ENCODE measurements at regions not wholly inside any gene's neighbourhood (a gene's known extent, or its start where the extent isn't known, plus 50 kb on each side); places are given as distances from the start of the nearest gene placed in this dataset.
"Not testable (repeated sequence)": the region's sequence is repeated elsewhere in the genome, so short reads cannot be mapped to it uniquely, and the experiment has no call there.

DNA sequence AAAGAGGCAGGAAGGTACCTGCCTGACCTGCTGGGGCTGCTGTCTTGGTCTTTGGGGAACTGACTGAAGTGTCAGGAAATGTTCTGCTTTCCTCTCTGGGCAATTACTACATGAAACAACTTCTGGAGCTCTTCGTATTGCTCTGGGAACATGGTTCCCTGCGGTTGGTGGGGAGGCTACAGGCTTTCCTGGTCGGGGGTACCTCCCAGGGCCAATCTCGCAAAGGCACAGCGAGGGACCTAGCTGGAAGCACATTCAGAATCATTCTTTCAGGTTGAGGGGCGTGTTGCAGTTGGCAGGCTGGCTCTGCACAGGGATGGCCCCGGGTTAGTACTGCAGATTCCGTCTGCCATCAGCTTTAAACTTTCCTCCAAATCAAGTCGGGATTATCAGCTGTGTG, 88.9 kb upstream of the RANBP3L start:
- no peak for DNase-seq (ENCODE audit: low read depth)

DNA sequence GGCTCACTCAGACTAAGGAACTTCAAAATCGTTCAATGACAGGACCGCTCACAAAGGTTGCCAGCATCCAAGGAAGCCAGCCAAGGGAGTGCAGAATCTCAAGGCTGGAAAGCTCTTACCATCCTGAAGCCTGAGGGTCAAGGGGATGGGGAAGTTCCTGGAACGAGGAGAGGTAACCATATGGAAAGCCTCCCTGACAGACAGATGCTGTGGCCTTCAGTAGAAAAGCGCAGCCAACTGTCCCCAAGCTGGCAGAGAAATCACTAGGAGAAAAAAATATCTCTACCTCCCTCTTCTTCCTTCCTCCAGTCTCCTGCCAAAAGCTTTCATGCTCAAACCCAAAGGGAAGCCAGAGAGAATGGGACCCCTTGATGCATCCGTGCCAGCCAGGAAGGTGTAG, 90.5 kb upstream of the RANBP3L start:
- no peak for DNase-seq (ENCODE audit: low read depth)

DNA sequence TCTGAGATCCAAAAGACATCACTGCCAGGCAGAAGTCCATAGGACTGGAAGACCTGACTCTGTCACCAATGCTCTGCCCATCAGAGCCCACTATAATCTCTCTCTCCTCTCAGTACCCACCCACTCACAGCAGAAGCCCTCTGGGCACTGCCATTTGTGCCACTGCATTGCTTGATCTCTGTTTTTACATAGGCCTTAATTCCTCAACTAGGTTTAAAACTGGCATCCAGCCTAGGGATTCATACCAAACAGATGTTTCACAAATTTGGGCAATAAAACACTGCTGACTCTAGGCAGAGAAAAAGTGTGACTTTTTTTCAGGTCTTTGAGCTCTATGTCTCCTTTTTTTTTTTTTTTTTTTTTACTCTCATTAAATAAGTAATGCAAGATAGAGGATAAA, 91.1 kb upstream of the RANBP3L start:
- DNase-seq (ENCODE audit: low read depth): no peak

DNA sequence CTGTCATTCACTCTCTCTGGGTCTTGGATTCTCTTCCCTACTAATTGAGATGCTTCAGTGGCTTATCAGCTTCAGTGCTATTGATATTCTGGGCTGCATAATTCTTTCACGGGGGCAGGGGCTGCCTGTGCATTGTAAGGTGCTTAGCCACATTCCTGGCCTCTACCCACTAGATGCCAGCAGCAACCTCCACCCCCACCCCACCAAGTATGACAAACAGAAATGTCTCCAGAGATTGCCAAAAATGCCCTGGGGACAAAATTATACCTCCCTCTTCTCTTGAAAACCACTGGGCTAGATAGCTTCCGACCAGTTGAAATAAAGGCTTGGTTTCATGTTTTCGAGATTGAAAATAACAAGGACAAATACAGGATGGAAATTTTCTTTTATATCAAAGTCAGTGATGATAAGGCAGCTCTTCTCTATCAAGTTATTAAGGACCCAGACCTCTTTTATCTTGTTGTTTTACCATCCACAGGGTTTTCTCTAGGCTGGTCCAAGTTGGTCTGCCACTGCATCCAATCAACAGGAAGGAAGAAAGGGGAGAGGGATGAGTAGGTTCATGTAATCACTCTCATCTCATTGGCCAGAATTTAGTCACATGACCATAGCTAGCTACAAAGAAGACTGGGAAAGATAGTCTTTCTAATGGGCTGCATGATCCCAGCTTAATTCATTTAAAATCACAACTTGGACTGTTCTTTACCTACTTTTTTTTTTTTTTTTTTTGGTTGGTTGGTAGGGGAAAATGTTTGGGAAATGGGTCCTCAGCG, 92.1 kb upstream of the RANBP3L start:
- no peak for DNase-seq (ENCODE audit: low read depth)

DNA sequence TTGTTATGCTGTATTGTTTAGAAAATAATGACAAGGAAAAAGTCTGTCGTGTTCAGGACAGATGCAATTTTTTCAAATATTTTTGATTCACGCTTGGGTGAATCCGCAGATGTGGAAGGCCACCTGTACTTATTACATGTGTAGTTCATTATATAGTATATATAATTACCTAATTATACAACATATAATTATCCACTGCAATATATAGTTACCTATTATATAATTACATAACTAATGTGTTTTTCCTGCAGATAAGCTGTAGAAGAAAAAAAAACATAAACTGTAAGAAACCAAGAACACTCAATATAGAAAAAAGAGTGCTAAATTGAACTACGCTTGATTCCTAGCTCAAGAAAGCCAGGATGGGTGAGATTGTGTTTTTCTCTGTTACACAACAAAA, 93.6 kb upstream of the RANBP3L start:
- no peak for DNase-seq (ENCODE audit: low read depth)

DNA sequence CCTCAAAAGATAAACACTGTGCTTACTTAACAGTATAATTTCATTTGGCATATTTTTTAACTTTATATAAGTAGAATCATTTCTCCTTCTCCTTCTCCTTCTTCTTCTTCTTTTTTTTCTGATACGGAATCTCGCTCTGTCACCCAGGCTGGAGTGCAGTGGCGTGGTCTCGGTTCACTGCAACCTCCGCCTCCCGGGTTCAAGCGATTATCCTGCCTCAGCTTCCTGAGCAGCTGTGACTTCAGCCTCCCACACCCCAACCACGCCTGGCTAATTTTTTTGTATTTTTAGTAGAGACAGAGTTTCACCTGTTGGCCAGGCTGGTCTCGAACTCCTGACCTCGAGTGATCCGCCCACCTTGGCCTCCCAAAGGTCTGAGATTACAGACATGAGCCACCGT, 94.2 kb upstream of the RANBP3L start:
- not testable (repeated sequence) for DNase-seq (ENCODE audit: low read depth)

DNA sequence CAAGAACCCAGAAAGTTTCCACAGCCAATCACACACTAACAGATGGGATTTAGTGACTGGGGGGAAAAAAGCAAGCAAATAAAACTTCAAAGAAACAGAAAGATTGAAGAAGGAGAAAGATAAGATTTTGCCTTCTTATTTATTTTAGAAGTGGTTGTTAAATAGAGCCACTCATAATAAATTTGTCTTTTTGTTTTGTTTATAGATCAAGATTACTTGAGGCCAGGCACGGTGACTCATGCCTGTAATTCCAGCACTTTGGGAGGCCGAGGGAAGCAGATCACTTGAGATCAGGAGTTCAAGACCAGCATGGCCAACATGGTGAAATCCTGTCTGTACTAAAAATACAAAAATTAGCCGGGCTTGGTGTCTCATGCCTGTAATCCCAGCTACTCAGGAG, 94.9 kb upstream of the RANBP3L start:
- no peak for DNase-seq (ENCODE audit: low read depth)

DNA sequence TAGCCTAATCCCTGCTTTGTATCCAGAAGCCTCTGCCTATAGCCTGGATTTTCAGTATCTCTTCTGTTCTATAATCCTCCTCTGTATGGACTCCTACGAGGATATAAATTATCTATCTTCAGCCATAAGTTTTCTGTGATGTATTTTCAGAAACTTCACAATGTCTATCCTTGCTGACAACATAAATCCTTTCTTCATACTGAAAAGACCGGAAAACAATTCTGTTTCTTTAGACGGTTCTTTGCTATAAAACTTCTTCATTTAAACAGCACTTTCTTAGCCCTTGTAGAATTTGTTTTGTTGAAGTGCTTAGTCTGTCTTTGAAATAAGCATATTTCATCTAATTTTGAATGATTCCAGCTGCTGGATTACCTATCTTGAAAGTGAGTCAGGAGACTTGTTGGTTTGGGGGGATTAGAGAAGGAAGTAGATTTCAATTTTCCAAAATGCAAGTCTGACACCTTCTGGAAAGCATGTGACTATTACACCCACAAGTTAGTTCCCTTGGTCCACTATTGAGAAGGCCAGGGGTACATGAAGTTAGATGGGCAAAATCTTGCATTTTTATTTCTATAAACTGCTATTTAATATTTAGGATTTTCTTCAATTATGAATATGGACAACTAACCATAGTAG, 96.3 kb upstream of the RANBP3L start:
- no peak for DNase-seq (ENCODE audit: low read depth)

DNA sequence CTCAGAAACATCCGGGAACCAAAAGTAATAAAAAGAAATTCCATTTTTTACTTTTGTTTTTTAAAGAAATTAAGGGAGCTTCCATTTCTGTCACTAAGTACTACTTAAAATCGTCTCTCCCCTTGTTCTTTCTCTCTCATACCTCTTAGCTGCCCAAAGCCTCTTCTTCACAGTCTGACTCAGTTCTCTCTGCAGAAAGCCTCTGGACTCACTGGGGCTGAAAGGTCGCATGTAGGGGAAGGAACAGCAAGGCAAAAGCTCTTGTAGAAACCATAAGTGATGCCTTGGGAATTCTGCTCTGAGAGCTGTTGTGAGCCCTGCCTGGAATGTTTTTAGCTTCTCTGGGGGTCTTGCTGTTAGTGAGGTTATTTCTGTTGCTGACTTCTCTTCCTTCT, 100.8 kb upstream of the RANBP3L start:
- no peak for DNase-seq (ENCODE audit: low read depth)

DNA sequence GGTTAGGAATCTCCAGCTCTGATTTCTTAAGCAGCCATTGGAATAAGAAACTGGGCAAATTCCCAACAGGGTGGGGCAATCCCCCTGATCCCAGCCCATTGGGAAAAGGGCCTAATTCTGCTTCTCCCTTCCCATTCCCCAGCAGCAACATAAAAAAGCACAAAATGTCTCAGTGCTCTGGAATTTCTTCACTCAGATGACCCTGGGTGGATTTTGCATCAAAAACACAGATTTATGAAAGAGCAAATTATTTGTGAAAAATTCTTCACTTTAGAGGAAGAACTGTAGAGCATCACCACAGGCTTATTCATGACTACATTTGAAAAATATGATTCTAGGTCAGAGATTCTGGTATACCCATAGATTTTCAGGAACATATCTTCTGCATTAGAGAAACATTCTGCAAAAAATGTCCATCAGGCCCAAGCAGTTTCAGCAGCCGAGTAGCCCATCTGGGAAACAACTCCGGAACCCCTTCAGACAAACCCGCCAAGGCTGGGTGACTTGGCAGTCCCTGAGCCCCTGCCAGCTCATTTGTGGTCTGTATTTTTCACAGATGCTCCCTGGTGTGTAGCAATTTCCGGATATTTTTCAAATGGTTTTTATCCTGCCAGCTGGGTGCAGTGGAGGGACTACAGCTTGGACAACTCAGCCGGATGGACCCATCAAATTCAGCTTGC, 102.1 kb upstream of the RANBP3L start:
- no peak for DNase-seq (ENCODE audit: low read depth)

DNA sequence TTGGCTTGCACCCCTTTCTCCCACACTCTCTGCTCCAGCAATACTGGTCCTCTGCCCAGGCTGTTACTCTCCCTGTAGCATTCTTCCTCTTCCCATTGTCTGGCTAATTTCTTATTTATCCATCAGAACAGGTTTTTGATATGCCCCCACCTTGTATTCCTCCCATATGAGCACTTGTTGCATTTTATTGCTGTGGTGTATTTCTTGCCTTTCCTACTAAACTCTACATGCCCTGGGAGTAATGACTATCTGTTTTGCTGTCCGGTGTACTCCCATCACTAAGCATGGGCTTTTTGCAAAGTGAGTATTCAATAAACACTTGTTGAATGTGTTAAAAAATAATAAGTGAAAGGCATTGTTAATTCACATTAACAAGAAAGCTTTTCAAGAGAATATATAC, 104.3 kb upstream of the RANBP3L start:
- DNase-seq (ENCODE audit: low read depth): no peak

DNA sequence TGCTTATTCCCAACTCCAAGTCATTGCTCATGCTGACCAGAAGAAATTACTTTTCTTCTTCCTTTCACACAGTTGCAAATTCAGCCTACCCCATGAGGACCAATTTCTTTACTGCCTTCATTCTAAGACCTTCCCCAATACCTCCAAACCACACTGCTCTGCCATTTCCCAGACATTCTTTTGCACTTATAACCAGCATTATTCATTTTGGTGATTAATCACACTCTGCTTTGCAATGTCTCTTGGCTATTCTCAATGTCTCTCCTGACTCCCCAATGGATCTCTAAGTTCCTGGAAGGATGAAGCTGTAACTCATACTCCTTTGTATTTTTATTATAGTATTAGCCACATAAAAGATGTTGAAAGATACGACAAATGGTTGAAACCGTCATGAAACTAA, 105.7 kb upstream of the RANBP3L start:
- no peak for DNase-seq (ENCODE audit: low read depth)

DNA sequence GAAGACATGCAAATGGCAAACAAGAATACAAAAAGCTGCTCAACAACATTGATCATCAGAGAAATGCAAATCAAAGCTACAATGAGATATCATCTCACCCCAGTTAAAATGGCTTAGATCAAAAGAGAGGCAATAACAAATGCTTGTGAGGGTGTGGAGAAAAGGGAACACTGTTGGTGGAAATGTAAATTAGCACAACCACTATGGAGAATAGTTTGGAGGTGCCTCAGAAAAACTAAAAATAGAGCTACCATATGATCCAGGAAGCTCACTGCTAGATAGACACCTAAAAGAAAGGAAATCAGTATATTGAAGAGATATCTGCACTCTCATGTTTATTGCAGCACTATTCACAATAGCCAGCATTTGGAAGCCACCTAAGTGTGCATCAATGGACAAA, 108.0 kb upstream of the RANBP3L start:
- not testable (repeated sequence) for DNase-seq (ENCODE audit: low read depth)

DNA sequence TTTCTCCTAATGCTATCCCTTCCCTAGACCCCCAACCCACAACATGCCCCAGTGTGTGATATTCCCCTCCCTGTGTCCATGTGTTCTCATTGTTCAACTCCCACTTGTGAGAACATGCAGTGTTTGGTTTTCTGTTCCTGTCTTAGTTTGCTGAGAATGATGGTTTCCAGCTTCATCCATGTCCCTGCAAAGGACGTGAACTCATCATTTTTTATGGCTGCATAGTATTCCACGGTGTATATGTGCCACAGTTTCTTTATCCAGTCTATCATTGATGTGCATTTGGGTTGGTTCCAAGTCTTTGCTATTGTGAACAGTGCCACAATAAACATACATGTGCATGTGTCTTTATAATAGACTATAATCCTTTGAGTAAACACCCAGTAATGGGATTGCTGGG, 109.0 kb upstream of the RANBP3L start:
- DNase-seq (ENCODE audit: low read depth): not testable (repeated sequence)

DNA sequence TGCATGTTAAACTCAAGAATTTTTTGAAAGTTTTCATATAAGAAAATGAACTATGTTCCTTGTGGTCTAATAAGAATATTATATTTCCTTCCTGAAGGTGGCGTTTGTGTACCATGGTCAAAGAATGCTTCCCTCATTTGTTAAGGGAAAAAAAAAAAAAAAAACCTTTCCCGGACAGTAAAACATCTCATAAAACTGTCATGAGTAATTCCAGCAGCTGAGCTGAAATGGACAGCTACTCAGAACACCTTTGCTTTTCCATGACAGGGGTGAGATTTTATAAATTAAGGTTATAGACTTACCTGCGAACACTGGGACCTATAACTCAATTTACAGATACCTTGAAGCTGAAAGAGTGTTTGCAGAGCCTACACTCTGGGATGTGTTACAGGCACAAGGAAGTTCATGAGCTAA, 113.2 kb upstream of the RANBP3L start:
- no peak for DNase-seq (ENCODE audit: low read depth)

DNA sequence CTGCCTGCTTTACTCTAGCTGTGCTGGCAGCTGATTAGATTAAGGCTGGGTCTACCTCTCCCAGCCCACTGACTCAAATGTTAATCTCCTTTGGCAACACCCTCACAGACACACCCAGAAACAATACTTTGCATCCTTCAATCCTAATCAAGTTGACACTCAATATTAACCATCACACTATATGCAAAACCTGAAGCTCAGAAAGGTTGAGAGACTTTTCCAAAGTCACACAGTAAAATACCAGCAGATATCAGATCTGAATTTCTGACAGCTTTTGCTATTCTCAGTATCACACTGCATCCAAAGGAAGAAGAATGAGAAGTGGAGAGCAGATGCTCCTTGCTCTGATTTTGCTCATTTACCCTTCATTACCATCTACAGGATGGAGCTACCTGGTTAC, 114.9 kb upstream of the RANBP3L start:
- no peak for DNase-seq (ENCODE audit: low read depth)

DNA sequence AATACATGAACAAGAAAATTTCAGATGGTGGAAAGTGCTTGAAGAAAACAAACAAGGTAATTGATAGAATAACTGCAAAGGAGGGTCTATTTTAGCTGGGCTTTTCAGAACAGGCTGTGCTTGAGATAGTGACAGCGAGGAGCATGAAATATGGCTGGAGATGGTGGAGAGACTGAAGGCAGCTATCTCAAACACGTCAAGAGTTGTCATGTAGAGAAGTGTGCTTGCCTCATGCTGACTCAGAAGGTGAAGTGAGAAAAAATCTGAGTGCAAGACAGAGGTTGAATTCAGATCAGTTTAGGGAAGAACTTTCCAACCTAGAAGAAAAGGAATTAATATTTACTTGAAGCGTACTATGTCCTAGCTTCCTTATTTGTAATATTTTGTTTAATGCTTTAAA, 115.5 kb upstream of the RANBP3L start:
- DNase-seq (ENCODE audit: low read depth): no peak

DNA sequence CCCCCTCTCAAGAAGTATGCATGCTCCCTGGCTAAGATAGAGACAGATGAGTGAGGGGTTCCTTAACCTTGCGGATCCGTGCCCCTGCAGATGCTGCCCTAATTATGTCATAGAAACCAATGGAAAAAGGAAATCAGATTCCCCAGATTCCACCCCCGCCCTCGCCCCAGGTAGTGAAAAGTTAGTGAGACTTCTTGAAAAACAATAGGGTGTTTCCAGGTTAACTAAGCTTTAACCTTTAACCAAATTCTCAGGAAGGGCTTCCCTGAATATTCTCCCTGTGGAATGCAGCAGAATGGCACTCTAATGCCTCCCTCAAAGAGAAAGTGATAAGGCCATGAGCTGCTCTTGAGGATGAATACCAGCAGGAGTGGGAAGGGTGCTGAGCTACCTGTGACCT, 116.0 kb upstream of the RANBP3L start:
- no peak for DNase-seq (ENCODE audit: low read depth)

DNA sequence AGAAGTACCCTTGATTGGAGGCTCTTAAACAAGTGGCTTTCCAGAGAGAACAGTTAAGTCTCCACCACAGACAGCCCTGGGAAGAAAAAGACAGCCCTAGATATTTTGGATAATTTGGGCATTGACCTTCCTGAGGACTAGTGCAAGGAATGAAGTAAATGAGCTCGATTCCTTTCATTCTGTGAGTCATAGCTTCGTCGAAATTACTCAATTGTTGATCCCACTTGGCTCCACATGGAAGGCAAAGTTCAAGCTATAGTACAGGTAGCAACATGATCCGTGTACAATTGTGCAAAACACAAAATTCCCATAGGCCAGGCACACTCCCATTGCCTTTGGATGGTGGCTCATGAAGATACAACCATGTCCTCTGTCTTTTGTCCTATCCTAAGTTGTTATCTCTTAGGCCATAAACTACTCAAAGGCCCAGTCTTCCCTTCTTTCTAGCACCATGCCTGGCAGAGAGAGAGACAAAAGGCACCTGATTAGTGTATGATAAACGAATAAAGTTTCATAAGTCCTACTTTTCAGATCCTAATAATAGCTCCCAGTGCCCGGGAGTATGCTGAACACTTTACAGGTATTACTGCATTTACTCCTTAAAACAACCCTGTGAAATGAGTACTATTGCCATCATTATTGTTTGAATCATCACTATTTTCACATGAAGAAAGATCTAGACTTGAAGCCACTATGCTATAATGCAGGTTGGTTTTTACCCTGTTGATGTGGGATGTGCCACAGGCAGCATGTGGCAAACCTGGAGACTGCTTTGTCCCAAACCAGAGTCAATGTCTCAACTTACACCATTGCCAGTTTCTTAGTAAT, 116.7 kb upstream of the RANBP3L start:
- DNase-seq (ENCODE audit: low read depth): no peak

DNA sequence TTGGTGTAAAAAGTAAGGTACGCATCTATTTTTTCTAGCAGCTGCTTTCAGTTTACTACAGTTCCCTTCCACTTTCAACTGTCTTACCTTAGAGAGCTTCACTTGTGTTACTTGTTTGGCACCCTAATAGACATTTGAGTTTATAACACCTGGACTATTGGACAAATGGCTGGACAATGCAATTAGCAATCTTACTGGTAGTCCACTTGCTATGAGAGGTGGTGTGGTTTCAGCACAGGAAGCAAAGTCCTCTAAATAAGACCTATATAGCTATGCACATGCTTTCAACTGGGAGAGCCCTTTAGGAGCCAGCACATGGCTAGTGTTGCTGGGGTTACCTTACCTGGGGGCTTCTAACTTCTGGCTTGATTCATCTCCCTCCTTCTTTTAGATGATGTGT, 119.6 kb upstream of the RANBP3L start:
- DNase-seq (ENCODE audit: low read depth): no peak

DNA sequence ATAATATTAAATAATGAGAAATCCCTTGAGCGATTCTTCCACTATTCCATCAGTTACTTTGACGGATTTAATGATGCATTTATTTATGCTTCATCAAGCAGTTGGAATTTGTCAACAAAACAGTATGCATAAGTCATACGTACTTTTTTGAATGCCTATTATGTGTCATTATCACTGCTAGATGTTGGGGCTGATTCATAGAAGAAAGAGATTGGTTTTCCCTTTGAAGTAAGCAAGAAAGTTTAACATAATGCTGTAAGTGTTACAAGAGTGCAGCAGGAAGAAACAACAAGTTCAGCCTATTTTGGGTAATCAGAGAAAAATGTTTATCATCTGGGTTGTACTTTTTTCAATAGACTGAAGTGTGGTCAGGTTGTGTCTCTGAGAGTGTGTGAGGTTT, 121.2 kb upstream of the RANBP3L start:
- no peak for DNase-seq (ENCODE audit: low read depth)

DNA sequence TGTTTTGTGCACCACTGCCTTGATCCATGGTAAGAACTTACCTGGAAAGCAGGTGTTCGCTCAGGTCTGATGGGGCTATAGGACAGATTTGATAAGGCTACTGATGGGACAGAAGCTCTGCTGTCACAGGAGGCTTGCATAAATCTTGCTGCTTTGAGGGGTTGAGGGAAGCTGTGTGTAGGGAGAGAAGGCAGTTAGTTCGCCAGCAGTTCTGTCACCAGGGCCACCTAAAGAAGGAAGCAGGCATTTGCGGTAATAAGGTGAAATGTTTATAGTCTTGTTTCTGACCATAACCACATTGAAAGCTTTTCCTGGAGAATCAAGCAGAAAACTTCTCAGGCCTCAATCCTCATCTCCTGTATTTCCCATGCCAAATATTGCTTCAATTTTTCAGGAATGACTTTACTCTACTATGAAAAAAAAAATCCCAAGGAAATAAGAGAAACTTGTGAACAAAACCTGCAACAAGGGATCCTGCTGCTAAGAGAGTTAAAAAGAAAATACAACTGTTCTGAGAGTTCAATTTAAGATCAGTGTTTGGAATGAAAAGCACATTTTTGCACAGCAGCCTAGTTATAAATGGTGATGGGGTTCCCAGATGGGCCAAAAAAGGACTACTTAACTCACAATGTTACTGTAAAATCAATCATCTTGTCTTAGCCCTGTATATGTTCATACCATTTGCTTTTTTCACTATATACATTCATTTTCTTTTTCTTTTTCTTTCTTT, 122.0 kb upstream of the RANBP3L start:
- DNase-seq (ENCODE audit: low read depth): no peak

Data from CMK (cell line).